ENCODE measurements at regions not wholly inside any gene's neighbourhood (a gene's known extent, or its start where the extent isn't known, plus 50 kb on each side); places are given as distances from the start of the nearest gene placed in this dataset.

GRCh38 chr2:71802556-71802955 is 345.1 kb downstream of the CYP26B1 start:
- no TSS peak for BruUV-seq (replicated peaks)
- 7% methylated on average over 3 of the region's 3 CpGs for WGBS (ENCODE audit: low lambda C conversion rate)
- Histone ChIP-seq H3K4me3 (replicated peaks in 1 of 3; ENCODE audit: insufficient read depth in 1 of 3, low read depth in 2 of 3, low read length in 3 of 3) (no peak overlapping the region), H2AFZ (ENCODE audit: low read length) (no peak overlapping the region), H3K79me2 (ENCODE audit: insufficient read depth, low read length) (no peaks in the 10 kb centered on the region), H3K9me3 (ENCODE audit: low read length) (no peaks in the 10 kb centered on the region), H4K20me1 (ENCODE audit: insufficient read depth, low read length) (peaks cover 4% of the 10 kb centered on the region; the same call in 1 of the 2 replicates), H3K27ac (ENCODE audit: extremely low read length, insufficient read depth, low read length) (no peak overlapping the region), H3K9ac (ENCODE audit: insufficient read depth, low read depth, low read length) (no peak overlapping the region), H3K27me3 (ENCODE audit: control insufficient read depth in 1 of 2, insufficient read depth in 2 of 2, low read length in 2 of 2) (peaks cover 0 to 4% of the 10 kb centered on the region in 2 experiments; a peak in 1 of 5 replicates), H3K4me2 (ENCODE audit: low read depth, low read length) (no peak overlapping the region), H3K36me3 (replicated peaks in 1 of 2; ENCODE audit: control insufficient read depth in 1 of 2, insufficient read depth in 2 of 2, low read length in 2 of 2) (no peaks in the 10 kb centered on the region), H3K4me1 (ENCODE audit: insufficient read depth, low read length) (no peaks in the 10 kb centered on the region)
- POLR2A ChIA-PET: no interaction called here
- FAIRE-seq (no peak), DNase-seq (ENCODE audit: low spot score) (no peak), ATAC-seq (no peak)
- in situ Hi-C loops (cut with HindIII; ENCODE audit: extremely low pct_ligation_motif_present, low pct_unique_long_range_greater_than_20kb) (loop anchor here (10.0 to 25.0 kb wide), 2 partner anchors 342 to 785 kb away; partner anchors contain the start of gene CYP26B1), intact Hi-C loops (cut with micrococcal nuclease; ENCODE audit: unreplicated experiment) (loop anchor here (1.0 to 5.0 kb wide), 2 partner anchors 195 to 348 kb away; no protein-coding TSS in a partner anchor)
- CTCF ChIA-PET (ENCODE audit: low intra/inter-chr PET ratio, low total read pairs): interaction anchor here (0.7 kb wide), 1 partner anchor 255 kb away, joined by 3 read pairs; no protein-coding TSS in a partner anchor
- TF ChIP-seq BHLHE40 (IDR thresholded peaks at IDR 0.05; ENCODE audit: low read length) (no peak), ZKSCAN1 (IDR thresholded peaks at IDR 0.05; ENCODE audit: low read length) (no peak), MED1 (CRISPR knock-in tag; IDR thresholded peaks at IDR 0.05) (no peak), PRDM10 (CRISPR knock-in tag; IDR thresholded peaks at IDR 0.05; ENCODE audit: low read depth) (no peak), LCORL (IDR thresholded peaks at IDR 0.05) (no peak), LCORL (CRISPR knock-in tag; IDR thresholded peaks at IDR 0.05) (no peak), ZNF562 (CRISPR knock-in tag; IDR thresholded peaks at IDR 0.05; ENCODE audit: borderline replicate concordance) (no peak), STAT6 (CRISPR knock-in tag; IDR thresholded peaks at IDR 0.05; ENCODE audit: borderline replicate concordance) (no peak), SP2 (CRISPR knock-in tag; IDR thresholded peaks at IDR 0.05) (no peak), ZFP36 (IDR thresholded peaks at IDR 0.05; ENCODE audit: borderline replicate concordance, low read depth, low read length, partially characterized antibody) (no peak), ZNF569 (CRISPR knock-in tag; IDR thresholded peaks at IDR 0.05; ENCODE audit: borderline replicate concordance) (no peak), MTA1 (CRISPR knock-in tag; IDR thresholded peaks at IDR 0.05; ENCODE audit: borderline replicate concordance) (no peak), TBX2 (CRISPR knock-in tag; IDR thresholded peaks at IDR 0.05; ENCODE audit: borderline replicate concordance) (no peak), CBFB (CRISPR knock-in tag; IDR thresholded peaks at IDR 0.05) (no peak), CENPBD1 (CRISPR knock-in tag; IDR thresholded peaks at IDR 0.05; ENCODE audit: borderline replicate concordance, low read depth) (no peak), NFKBIZ (CRISPR knock-in tag; IDR thresholded peaks at IDR 0.05) (no peak), NFIB (CRISPR knock-in tag; IDR thresholded peaks at IDR 0.05; ENCODE audit: borderline replicate concordance) (no peak), ZSCAN12 (CRISPR knock-in tag; IDR thresholded peaks at IDR 0.05) (no peak), ZBTB1 (CRISPR knock-in tag; IDR thresholded peaks at IDR 0.05; ENCODE audit: borderline replicate concordance) (no peak), ZFAT (CRISPR knock-in tag; conservative IDR thresholded peaks at IDR 0.05) (no peak), ZNF333 (CRISPR knock-in tag; IDR thresholded peaks at IDR 0.05; ENCODE audit: borderline replicate concordance) (no peak)

All from HepG2 (cell line).